GM19455 (cell line): ENCODE measurements at regions not wholly inside any gene's neighbourhood (a gene's known extent, or its start where the extent isn't known, plus 50 kb on each side); places are given as distances from the start of the nearest gene placed in this dataset.

Experiments
- ATAC-seq: cut with Tn5 transposase; IDR thresholded peaks from one replicate; pipeline ENCODE4 v1.9.1; 2021; ENCODE audit not compliant: unreplicated experiment

- ATAC-seq: no peak
Measured at GRCh38 chr5:119991625-119992024, 362.3 kb downstream of the FAM170A start.

- no peak for ATAC-seq
Measured at GRCh38 chr5:119996128-119996527, 366.8 kb downstream of the FAM170A start.

- no peak for ATAC-seq
Measured at GRCh38 chr5:120007598-120007997, 378.2 kb downstream of the FAM170A start.

- no peak for ATAC-seq
Measured at GRCh38 chr5:120012431-120012830, 383.1 kb downstream of the FAM170A start.

GRCh38 chr5:120014535-120014934, 385.2 kb downstream of the FAM170A start:
- ATAC-seq: no peak

GRCh38 chr5:120016717-120017382, 387.5 kb downstream of the FAM170A start:
- ATAC-seq: no peak

- no peak for ATAC-seq
Measured at GRCh38 chr5:120017513-120017912, 388.2 kb downstream of the FAM170A start.

- ATAC-seq: no peak
Measured at GRCh38 chr5:120035181-120035580, 405.8 kb downstream of the FAM170A start.

GRCh38 chr5:120035815-120036577, 406.6 kb downstream of the FAM170A start:
- no peak for ATAC-seq

GRCh38 chr5:120037451-120037850, 408.1 kb downstream of the FAM170A start:
- no peak for ATAC-seq

GRCh38 chr5:120039111-120039510, 409.8 kb downstream of the FAM170A start:
- no peak for ATAC-seq

- no peak for ATAC-seq
Measured at GRCh38 chr5:120043431-120043830, 414.1 kb downstream of the FAM170A start.

- ATAC-seq: no peak
Measured at GRCh38 chr5:120052916-120053828, 410.9 kb upstream of the PRR16 start.

- ATAC-seq: no peak
Measured at GRCh38 chr5:120053841-120054240, 410.3 kb upstream of the PRR16 start.

- no peak for ATAC-seq
Measured at GRCh38 chr5:120055858-120056257, 408.2 kb upstream of the PRR16 start.

- ATAC-seq: no peak
Measured at GRCh38 chr5:120062515-120062917, 401.6 kb upstream of the PRR16 start.

GRCh38 chr5:120072068-120072761, 391.9 kb upstream of the PRR16 start:
- no peak for ATAC-seq

GRCh38 chr5:120073722-120074121, 390.4 kb upstream of the PRR16 start:
- ATAC-seq: no peak

GRCh38 chr5:120080781-120081180, 383.3 kb upstream of the PRR16 start:
- no peak for ATAC-seq

GRCh38 chr5:120082316-120083068, 381.6 kb upstream of the PRR16 start:
- no peak for ATAC-seq
